Vagina (tissue), 2 donors: ENCODE measurements at regions not wholly inside any gene's neighbourhood (a gene's known extent, or its start where the extent isn't known, plus 50 kb on each side); places are given as distances from the start of the nearest gene placed in this dataset.
A peak's percentile ranks its signal among the peaks of the same experiment; 100 is the strongest.

Source experiments
- DNase-seq, 2 donors: peaks; one replicate each; pipeline ENCODE4 v3.0.0-alpha.2; 2017; ENCODE audit errors: extremely low spot score in 2 of 2
- H3K27ac ChIP-seq: fragments of 200-600 bp; sonication (generic); one replicate; pipeline ENCODE4 v1.5.1; 2019
- H3K27me3 ChIP-seq: fragments of 200-600 bp; sonication (generic); one replicate; pipeline ENCODE4 v1.5.1; 2019
- H3K36me3 ChIP-seq, 2 donors: fragments of 200-600 bp; sonication (generic); one replicate each; pipeline ENCODE4 v1.5.1; 2017 to 2019
- H3K4me1 ChIP-seq: fragments of 200-600 bp; sonication (generic); one replicate; pipeline ENCODE4 v1.5.1; 2019
- H3K4me3 ChIP-seq, 2 donors: fragments of 200-600 bp; sonication (generic); 1 replicate in 1 of 2; 2 replicates in 1 of 2; pipeline ENCODE4 v1.5.1; 2016 to 2019
- H3K9me3 ChIP-seq: fragments of 200-600 bp; sonication (generic); one replicate; pipeline ENCODE4 v1.5.1; 2019
- POLR2A ChIP-seq, 2 donors: fragments of 450-650 bp; IDR thresholded peaks; one replicate each; pipeline ENCODE4 v1.6.1; 2017; ENCODE audit warnings: antibody characterized with exemption in 2 of 2, mild to moderate bottlenecking in 2 of 2, moderate library complexity in 2 of 2
- POLR2AphosphoS5 ChIP-seq, 2 donors: sonication (generic); formaldehyde crosslinking; IDR thresholded peaks; one replicate each; pipeline ENCODE4 v1.9.0; 2017; ENCODE audit warnings: antibody characterized with exemption in 2 of 2, mild to moderate bottlenecking in 2 of 2, low read depth in 1 of 2; ENCODE audit not compliant: insufficient read depth in 1 of 2
- intact Hi-C: fragments of 100-400 bp; cut with DNase I; formaldehyde crosslinking; loops from one replicate; pipeline ENCODE4 v1.15.1; 2023
- TF ChIP-seq, protein P1 (sequence below), 3 experiments: fragments of 450-650 bp in 2 of 3; fragments of 200-600 bp in 1 of 3; sonication (generic) in 1 of 3; IDR thresholded peaks; one replicate each; pipeline ENCODE4 v1.5.1; 2017 to 2019; ENCODE audit warnings: antibody characterized with exemption in 3 of 3, mild to moderate bottlenecking in 2 of 3, moderate library complexity in 2 of 3

DNA sequence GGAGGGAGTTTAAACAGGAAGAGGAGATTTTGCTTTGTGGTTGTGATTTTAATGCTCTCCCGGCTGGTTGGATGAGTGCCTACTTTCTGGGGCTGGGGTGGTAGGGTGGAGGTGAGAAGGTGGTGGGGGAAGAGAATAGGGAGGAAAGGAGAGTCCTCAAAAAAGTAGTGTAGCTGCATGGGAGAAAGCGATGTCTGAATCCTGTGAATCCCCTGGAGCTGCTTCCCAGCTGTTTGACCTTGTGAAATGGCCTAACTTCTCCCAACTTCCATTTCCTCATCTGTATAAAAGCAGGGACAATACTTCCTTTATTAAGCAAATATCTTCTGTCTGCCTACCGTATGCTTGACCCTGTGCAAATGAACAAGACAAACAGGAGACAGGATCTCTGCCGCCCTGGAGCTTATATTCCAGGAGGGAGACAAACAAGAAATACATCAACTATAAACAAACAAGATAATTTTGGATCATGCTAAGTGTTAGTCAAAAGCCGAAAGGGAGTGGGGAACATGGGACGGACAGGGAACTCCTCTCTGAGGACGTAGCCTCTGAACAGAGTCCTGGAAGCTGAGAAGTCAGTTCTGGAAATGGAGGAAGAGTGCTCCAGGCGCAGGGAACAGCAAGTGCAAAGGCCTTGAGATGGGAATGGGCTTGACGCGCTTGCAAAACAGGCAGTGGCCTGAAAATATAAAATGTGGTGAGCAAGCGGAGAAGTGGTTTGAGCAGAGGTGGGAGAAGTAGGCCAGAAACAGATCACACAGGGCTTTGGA lies 103.5 kb downstream of the SPRY4 start:
- Histone ChIP-seq H3K36me3 (no peaks in the 10 kb centered on the region), H3K27ac (no peak overlapping the region), H3K4me1 (peaks cover 11% of the 10 kb centered on the region), H3K9me3 (no peaks in the 10 kb centered on the region), H3K4me3 (no peak overlapping the region), H3K27me3 (no peaks in the 10 kb centered on the region)
- DNase-seq = no peak
- TF ChIP-seq POLR2A (IDR thresholded peaks at IDR 0.05) (no peak), POLR2AphosphoS5 (IDR thresholded peaks at IDR 0.05; ENCODE audit: insufficient read depth in 1 of 2, low read depth in 1 of 2) (no peak)
- TF ChIP-seq, protein P1, sequence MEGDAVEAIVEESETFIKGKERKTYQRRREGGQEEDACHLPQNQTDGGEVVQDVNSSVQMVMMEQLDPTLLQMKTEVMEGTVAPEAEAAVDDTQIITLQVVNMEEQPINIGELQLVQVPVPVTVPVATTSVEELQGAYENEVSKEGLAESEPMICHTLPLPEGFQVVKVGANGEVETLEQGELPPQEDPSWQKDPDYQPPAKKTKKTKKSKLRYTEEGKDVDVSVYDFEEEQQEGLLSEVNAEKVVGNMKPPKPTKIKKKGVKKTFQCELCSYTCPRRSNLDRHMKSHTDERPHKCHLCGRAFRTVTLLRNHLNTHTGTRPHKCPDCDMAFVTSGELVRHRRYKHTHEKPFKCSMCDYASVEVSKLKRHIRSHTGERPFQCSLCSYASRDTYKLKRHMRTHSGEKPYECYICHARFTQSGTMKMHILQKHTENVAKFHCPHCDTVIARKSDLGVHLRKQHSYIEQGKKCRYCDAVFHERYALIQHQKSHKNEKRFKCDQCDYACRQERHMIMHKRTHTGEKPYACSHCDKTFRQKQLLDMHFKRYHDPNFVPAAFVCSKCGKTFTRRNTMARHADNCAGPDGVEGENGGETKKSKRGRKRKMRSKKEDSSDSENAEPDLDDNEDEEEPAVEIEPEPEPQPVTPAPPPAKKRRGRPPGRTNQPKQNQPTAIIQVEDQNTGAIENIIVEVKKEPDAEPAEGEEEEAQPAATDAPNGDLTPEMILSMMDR (IDR thresholded peaks at IDR 0.05) = no peak
- intact Hi-C loops = no loop called here

DNA sequence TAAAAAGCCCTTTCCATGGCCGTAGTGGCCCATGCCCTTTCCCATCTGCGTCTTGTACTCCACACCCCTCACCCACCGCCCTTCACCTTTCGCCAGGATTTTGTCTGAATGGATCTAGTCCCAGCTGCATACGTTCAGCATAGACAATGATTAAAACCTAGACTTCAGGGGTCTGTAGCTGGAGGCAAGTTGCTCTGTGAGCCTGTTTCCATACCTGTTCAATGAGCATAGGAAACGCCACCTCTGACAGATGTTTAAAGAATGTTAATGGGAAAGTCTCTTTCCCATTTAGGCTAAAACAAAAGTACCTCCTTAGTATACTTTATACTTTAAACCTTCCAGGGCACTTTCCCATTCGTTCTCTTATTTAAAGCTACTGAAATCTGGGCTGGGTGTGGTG lies 105.7 kb downstream of the SPRY4 start:
- intact Hi-C loops = no loop called here
- no peaks in the 10 kb centered on the region for H3K9me3 ChIP-seq
- no peak overlapping the region for H3K4me3 ChIP-seq
- no peaks in the 10 kb centered on the region for H3K36me3 ChIP-seq
- no peaks in the 10 kb centered on the region for H3K27me3 ChIP-seq
- TF ChIP-seq POLR2A (IDR thresholded peaks at IDR 0.05) (no peak), POLR2AphosphoS5 (IDR thresholded peaks at IDR 0.05; ENCODE audit: insufficient read depth in 1 of 2, low read depth in 1 of 2) (no peak)
- TF ChIP-seq, protein P1 (IDR thresholded peaks at IDR 0.05) = no peak
- DNase-seq = no peak
- peaks cover 18% of the 10 kb centered on the region for H3K4me1 ChIP-seq
- no peak overlapping the region for H3K27ac ChIP-seq

DNA sequence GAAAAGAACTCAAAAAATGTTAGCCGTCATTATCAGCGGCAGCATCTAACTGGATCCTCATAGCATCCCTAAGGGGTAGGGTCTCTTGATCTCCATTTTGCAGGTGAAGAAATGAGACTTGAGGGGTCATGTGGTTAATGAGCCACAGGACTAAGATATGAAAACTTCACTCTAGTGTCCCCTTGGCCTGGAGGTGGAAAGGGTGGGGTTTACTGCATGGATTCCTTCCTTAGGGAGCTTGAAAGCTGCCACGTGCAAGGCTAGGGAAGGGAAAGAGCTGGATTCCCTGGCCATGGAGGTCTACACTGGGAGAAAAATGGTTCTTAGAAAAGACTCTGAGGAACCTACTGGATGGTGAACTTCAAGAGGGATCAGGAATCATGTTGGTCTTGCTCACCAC lies 107.9 kb downstream of the SPRY4 start:
- intact Hi-C loops = no loop called here
- H3K36me3 ChIP-seq = no peaks in the 10 kb centered on the region
- peaks cover 18% of the 10 kb centered on the region for H3K4me1 ChIP-seq
- no peaks in the 10 kb centered on the region for H3K9me3 ChIP-seq
- no peak for DNase-seq
- H3K27ac ChIP-seq = no peak overlapping the region
- H3K27me3 ChIP-seq = no peaks in the 10 kb centered on the region
- no peak for TF ChIP-seq POLR2A (IDR thresholded peaks at IDR 0.05)
- TF ChIP-seq, protein P1 (IDR thresholded peaks at IDR 0.05) = no peak
- TF ChIP-seq POLR2AphosphoS5 (IDR thresholded peaks at IDR 0.05; ENCODE audit: insufficient read depth in 1 of 2, low read depth in 1 of 2) = no peak
- H3K4me3 ChIP-seq = no peak overlapping the region

DNA sequence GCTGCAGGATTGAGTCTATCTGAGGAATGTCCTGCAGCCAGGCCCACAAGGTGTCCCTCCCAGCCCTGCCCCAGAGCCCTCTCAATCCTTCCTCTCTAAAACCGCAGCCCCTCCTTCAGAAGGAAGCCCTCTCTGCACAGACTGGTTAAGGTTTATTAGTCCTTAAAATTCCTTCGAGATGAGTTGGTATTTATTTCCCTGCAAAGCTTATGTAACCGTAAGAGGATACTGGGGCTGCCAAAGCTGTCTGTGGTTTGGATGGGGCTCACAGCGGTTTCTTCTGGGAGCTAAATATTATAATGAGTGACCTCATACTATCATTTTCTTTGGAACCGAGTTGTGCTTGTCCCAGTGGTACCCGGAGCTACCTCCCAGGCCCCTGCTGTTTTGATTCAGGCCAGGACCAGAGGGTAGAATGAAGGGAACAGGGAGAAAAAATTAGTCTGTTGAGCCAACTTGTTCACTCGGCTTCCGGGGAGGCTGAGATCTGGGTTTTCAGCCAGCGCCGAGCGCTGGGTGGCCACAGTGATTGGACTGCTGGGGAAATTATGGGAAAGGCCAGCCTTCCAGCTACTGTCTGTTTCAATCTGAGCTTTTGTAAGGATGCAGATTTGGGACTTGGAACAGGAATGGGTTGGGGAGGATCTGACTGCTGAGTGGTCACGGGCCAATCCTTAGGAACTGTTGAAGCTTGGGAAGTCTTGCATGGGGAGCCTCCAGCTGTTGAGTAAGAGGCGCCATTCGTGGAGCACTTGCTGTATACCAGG lies 107.5 kb downstream of the NDFIP1 start:
- intact Hi-C loops = no loop called here

More for the DNA sequence above, 107.5 kb downstream of the NDFIP1 start:
- no peaks in the 10 kb centered on the region for H3K27me3 ChIP-seq
- H3K36me3 ChIP-seq = no peaks in the 10 kb centered on the region
- peak overlapping the region; percentile 0 to 15 for H3K4me3 ChIP-seq
- TF ChIP-seq POLR2AphosphoS5 (IDR thresholded peaks at IDR 0.05; ENCODE audit: insufficient read depth in 1 of 2, low read depth in 1 of 2) = peak; percentile 49 to 57
- TF ChIP-seq, protein P1 (IDR thresholded peaks at IDR 0.05) = no peak
- TF ChIP-seq POLR2A (IDR thresholded peaks at IDR 0.05) = no peak
- peak in 1 of 2 donors; percentile 95 for DNase-seq
- peaks cover 18% of the 10 kb centered on the region for H3K4me1 ChIP-seq
- no peaks in the 10 kb centered on the region for H3K9me3 ChIP-seq
- no peak overlapping the region for H3K27ac ChIP-seq
